Retinal pigment epithelial cell (primary cell): ENCODE measurements at regions not wholly inside any gene's neighbourhood (a gene's known extent, or its start where the extent isn't known, plus 50 kb on each side); places are given as distances from the start of the nearest gene placed in this dataset.

Experiments used
- DNase-seq: peaks from one replicate; pipeline ENCODE4 v3.0.0-alpha.2; 2010; ENCODE audit warnings: low read depth
- H3K4me3 ChIP-seq: 2 replicates; pipeline ENCODE4 v1.5.1; 2011; ENCODE audit warnings: mild to moderate bottlenecking, low read length, control low read depth, moderate library complexity
- TF ChIP-seq, protein P1 (sequence below): conservative IDR thresholded peaks from 2 replicates; pipeline ENCODE4 v1.5.1; 2011; ENCODE audit warnings: low read depth, low read length, control low read depth, inconsistent platforms

DNA sequence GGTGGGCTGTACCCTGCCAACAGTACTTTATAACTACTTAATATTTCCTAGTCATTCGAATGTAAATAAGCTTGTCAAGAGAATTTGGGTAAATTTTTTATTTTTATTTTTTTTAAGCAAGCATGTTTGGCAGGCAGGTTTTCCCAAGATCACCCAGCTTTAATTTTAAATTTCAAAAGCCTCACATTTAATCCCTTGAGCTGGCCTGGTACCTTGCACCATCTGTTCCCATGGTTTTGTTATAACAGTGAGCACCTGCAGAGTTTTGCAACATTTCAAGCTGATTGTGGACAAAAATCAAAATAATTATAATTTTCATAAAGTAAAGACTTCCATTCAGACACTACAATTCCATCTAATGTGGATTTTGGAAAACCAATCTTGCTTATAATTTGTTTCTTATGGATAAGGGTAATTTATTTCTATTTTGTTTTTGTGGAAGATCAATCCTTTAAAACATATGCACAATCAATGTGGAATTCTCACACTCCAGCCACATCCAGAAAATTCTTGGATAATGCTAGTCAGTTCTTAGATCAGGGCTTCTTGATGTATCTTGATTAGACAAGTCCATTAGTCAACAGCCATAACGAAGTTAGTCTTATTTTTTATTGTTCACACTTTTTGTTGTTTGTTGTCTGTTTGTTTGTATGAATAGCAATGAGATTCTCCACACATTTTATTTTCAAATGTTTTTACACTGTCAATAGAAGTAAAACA lies 689.3 kb downstream of the NR4A2 start:
- TF ChIP-seq, protein P1, sequence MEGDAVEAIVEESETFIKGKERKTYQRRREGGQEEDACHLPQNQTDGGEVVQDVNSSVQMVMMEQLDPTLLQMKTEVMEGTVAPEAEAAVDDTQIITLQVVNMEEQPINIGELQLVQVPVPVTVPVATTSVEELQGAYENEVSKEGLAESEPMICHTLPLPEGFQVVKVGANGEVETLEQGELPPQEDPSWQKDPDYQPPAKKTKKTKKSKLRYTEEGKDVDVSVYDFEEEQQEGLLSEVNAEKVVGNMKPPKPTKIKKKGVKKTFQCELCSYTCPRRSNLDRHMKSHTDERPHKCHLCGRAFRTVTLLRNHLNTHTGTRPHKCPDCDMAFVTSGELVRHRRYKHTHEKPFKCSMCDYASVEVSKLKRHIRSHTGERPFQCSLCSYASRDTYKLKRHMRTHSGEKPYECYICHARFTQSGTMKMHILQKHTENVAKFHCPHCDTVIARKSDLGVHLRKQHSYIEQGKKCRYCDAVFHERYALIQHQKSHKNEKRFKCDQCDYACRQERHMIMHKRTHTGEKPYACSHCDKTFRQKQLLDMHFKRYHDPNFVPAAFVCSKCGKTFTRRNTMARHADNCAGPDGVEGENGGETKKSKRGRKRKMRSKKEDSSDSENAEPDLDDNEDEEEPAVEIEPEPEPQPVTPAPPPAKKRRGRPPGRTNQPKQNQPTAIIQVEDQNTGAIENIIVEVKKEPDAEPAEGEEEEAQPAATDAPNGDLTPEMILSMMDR: no peak
- DNase-seq: peak; percentile 40
- H3K4me3 ChIP-seq: no peak overlapping the region

DNA sequence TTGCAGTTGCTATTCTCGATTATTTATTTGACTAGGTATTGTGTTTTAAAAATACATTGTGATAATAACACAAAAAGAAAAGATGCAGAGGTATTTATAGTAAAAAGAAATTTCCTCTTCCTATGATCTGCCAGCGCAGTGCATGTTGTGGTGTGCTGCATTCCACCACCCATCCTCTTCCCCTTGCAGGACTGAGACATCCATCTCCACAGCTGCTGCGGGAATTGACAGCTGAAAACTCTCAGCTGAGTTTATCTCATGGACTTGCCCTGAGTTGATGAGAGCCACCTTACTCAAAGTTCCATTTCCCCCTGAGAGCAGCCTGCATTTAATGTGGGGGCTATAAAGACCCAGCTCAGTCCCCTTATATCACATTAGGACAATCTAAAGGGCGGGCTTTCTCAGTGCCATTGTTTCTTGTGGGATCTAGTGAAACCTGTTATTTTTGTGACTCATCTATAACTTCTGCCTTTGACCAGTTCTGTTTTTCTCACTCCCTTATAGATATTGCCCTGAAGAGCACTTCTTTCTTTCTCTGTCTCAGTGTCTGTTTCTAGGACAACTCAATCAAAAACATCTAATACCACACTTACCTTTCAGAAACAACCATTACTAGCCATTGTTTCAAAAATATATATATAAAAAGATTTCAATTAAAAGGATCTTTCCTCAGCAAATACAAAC lies 698.5 kb downstream of the NR4A2 start:
- DNase-seq: no peak
- no peak overlapping the region for H3K4me3 ChIP-seq
- TF ChIP-seq, protein P1: no peak

DNA sequence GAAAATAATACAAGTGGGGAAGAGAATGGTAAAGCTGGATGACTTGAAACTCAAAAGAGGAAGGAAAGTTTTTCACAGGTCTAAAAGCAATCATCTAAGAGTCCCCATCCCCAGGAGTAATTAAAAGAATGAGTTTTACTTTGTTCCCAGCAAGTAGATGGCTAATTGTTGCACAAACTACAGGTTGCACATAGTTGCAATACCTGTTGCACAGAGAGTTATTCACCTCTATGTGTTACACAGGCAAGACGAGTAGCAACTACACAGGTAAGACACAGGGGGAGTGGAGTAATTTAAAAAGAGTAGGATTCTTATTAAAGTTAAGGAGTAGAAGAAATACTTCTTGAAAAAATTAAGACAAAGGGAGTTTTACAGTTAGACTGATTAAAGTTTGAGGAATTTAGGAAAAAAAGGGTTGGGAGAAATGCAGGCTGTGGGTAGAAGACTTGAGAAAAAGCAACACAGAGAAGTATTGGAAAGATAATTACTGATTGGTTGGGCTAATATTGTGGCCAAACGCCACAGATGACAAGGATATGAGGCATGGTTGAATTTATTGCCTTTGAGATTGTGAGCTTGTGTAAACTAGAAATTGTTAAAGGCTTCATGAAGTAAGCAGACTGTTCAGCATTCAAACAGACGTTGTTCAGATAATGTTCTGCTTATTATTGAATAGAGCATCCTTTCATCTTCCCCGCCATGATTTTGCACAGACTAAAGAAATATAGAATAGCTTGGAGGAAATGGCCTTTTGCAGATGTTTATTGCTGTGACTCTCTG lies 699.3 kb downstream of the NR4A2 start:
- H3K4me3 ChIP-seq: no peak overlapping the region
- TF ChIP-seq, protein P1: no peak
- no peak for DNase-seq

DNA sequence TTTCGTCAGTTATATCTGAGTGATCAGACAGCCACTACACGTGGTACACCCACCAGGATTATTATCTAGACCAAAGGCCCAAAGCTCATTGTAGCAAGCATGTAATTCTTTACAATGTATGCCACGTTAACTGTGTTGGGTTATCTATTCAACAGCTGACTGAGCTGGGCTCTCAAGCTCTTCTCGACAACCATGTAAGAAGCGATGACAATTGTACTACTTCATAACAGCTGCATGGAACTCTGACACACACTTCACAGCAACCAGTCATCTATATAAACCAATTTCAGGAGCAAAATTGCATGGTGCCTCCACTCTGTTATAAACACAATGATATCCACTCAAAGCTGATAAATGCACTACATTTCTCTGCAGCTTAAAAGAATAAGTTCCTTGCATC lies 701.8 kb downstream of the NR4A2 start:
- TF ChIP-seq, protein P1: no peak
- H3K4me3 ChIP-seq: no peak overlapping the region
- DNase-seq: no peak

DNA sequence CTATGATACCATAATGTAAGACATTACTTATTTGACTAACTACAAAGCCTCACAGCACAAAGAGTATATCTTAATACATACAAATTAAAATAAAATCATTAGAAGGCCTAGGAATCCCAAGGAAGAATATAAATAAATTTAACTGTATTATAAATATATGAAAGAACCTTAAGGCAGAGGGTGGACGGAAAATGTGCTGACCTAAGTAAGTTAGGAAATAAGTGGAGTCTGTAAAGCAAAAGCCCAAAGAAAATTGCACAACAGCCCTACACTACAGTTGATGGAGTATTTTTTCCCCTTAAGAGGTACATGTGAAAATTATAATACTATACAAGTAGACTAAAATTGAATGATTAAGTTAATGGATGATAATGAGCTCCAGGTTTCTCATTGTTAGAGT lies 710.1 kb downstream of the NR4A2 start:
- no peak overlapping the region for H3K4me3 ChIP-seq
- TF ChIP-seq, protein P1: no peak
- no peak for DNase-seq

DNA sequence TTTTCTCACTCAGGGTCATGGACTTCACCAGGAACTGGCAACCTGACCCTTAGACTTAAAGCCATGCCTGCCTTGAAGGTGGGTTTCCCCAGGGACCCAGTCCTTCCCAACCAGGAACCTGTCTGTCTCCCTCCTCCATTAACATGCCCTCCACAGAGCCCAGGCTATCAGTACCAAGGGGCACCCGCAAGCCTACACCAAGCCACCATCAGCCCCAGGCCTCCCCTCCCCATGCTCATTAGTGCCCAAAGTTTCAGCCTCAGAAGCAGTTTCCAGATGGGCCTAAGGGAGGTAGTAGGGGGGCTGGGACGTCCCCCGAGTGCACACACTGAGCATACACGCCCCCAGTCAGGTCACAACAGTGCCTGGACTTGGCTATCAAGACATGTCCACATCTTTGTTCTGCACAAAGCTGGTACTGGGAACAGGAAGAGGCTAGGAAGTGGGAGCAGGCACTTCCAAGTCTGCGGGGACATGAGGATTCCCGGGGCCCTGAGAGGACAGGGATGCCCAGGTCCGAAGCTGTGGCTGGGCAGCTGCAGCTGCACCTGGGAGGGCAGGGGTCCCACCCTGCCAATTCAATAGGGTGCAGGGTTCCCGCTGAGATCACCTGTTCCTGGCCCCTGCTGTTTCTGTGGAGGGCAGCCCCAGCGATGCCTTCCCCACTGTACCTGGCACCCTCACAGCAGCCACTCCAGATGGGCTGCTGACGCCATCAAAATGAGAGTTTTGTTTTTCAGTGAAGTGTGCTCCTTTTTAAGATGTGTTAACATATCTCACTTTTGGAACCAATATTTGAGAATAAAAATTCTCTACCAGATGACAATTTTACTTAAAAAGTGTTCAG lies 731.4 kb downstream of the NR4A2 start:
- DNase-seq: no peak

More for the DNA sequence above, 731.4 kb downstream of the NR4A2 start:
- no peak overlapping the region for H3K4me3 ChIP-seq
- TF ChIP-seq, protein P1: no peak
